ENCODE measurements at regions not wholly inside any gene's neighbourhood (a gene's known extent, or its start where the extent isn't known, plus 50 kb on each side); places are given as distances from the start of the nearest gene placed in this dataset.

GRCh38 chr4:179110816-179111215 lies 1668.6 kb upstream of the AGA start:
- TF ChIP-seq POLR2A (IDR thresholded peaks at IDR 0.05) (no peak), CTCF (IDR thresholded peaks at IDR 0.05) (no peak)

Data from heart left ventricle (tissue), 13 donors.